ENCODE measurements at regions not wholly inside any gene's neighbourhood (a gene's known extent, or its start where the extent isn't known, plus 50 kb on each side); places are given as distances from the start of the nearest gene placed in this dataset.

- FAIRE-seq, result no peak
- Histone ChIP-seq H3K27ac (ENCODE audit: control insufficient read depth, insufficient read depth) (no peak overlapping the region), H3K4me3 (no peak overlapping the region)
Observed at GRCh38 chr12:127823801-127824200, 443.2 kb upstream of the TMEM132C start.

More at GRCh38 chr12:127823801-127824200, 443.2 kb upstream of the TMEM132C start:
- Histone ChIP-seq H3K27me3 (replicated peaks in 1 of 2; ENCODE audit: control insufficient read depth in 2 of 2, insufficient read depth in 2 of 2, low read length in 1 of 2) (no peaks in the 10 kb centered on the region), H3K9ac (ENCODE audit: control insufficient read depth, insufficient read depth, low read length) (no peak overlapping the region), H2AFZ (ENCODE audit: control insufficient read depth, low read depth, low read length) (no peak overlapping the region), H4K20me1 (ENCODE audit: control insufficient read depth, insufficient read depth) (no peaks in the 10 kb centered on the region), H3K79me2 (ENCODE audit: control insufficient read depth, insufficient read depth, low read length) (no peaks in the 10 kb centered on the region), H3K4me2 (ENCODE audit: control insufficient read depth, insufficient read depth) (no peak overlapping the region), H3K9me3 (replicated peaks; ENCODE audit: control insufficient read depth, insufficient read depth, low read length) (no peaks in the 10 kb centered on the region; the same call in 2 of the 3 replicates), H3K36me3 (ENCODE audit: control insufficient read depth in 2 of 2, insufficient read depth in 2 of 2, low read length in 1 of 2) (no peaks in the 10 kb centered on the region), H3K4me1 (ENCODE audit: control insufficient read depth, insufficient read depth, low read length) (no peaks in the 10 kb centered on the region)
- POLR2A ChIA-PET, result no interaction called here
- ATAC-seq, result no peak
- intact Hi-C loops (cut with micrococcal nuclease; ENCODE audit: unreplicated experiment) (no loop called here), in situ Hi-C loops (cut with MboI) (no loop called here)
- BruUV-seq (replicated peaks), result no TSS peak
- RAD21 ChIA-PET (ENCODE audit: unreplicated experiment), result no interaction called here
- TF ChIP-seq RB1 (IDR thresholded peaks at IDR 0.05; ENCODE audit: borderline replicate concordance), result no peak
- TF ChIP-seq SUPT20H (IDR thresholded peaks at IDR 0.05; ENCODE audit: borderline replicate concordance, control insufficient read depth, low read depth, low read length), result no peak
- TF ChIP-seq CHD4 (IDR thresholded peaks at IDR 0.05), result no peak
- no peak for TF ChIP-seq BHLHE40 (IDR thresholded peaks at IDR 0.05; ENCODE audit: borderline replicate concordance in 1 of 2, low read depth in 2 of 2, low read length in 1 of 2)
- TF ChIP-seq TCF12 (IDR thresholded peaks at IDR 0.05; ENCODE audit: low read depth, low read length), result no peak
- TF ChIP-seq FOS (IDR thresholded peaks at IDR 0.05; ENCODE audit: borderline replicate concordance, extremely low read depth, insufficient read length), result no peak
- TF ChIP-seq, protein P1, sequence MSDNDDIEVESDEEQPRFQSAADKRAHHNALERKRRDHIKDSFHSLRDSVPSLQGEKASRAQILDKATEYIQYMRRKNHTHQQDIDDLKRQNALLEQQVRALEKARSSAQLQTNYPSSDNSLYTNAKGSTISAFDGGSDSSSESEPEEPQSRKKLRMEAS (IDR thresholded peaks at IDR 0.05; ENCODE audit: low read depth, low read length), result no peak
- TF ChIP-seq RBBP5 (conservative IDR thresholded peaks at IDR 0.05), result no peak
- TF ChIP-seq, protein P2, sequence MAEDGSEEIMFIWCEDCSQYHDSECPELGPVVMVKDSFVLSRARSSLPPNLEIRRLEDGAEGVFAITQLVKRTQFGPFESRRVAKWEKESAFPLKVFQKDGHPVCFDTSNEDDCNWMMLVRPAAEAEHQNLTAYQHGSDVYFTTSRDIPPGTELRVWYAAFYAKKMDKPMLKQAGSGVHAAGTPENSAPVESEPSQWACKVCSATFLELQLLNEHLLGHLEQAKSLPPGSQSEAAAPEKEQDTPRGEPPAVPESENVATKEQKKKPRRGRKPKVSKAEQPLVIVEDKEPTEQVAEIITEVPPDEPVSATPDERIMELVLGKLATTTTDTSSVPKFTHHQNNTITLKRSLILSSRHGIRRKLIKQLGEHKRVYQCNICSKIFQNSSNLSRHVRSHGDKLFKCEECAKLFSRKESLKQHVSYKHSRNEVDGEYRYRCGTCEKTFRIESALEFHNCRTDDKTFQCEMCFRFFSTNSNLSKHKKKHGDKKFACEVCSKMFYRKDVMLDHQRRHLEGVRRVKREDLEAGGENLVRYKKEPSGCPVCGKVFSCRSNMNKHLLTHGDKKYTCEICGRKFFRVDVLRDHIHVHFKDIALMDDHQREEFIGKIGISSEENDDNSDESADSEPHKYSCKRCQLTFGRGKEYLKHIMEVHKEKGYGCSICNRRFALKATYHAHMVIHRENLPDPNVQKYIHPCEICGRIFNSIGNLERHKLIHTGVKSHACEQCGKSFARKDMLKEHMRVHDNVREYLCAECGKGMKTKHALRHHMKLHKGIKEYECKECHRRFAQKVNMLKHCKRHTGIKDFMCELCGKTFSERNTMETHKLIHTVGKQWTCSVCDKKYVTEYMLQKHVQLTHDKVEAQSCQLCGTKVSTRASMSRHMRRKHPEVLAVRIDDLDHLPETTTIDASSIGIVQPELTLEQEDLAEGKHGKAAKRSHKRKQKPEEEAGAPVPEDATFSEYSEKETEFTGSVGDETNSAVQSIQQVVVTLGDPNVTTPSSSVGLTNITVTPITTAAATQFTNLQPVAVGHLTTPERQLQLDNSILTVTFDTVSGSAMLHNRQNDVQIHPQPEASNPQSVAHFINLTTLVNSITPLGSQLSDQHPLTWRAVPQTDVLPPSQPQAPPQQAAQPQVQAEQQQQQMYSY (CRISPR knock-in tag; IDR thresholded peaks at IDR 0.05), result no peak
- TF ChIP-seq SRF (IDR thresholded peaks at IDR 0.05; ENCODE audit: low read depth in 2 of 2, low read length in 2 of 2), result no peak
- no peak for TF ChIP-seq BCL11A (IDR thresholded peaks at IDR 0.05; ENCODE audit: low read depth, low read length)
- no peak for TF ChIP-seq MTA3 (IDR thresholded peaks at IDR 0.05; ENCODE audit: borderline replicate concordance, low read length)
- no peak for TF ChIP-seq JUNB (IDR thresholded peaks at IDR 0.05)
- no peak for TF ChIP-seq TBL1XR1 (IDR thresholded peaks at IDR 0.05; ENCODE audit: low read depth, low read length)
- no peak for TF ChIP-seq ZNF687 (IDR thresholded peaks at IDR 0.05)
- SMC1A ChIA-PET (ENCODE audit: uncharacterized antibody, unreplicated experiment), result no interaction called here
- no peak for DNase-seq (ENCODE audit: low read depth, low spot score)
- CTCF ChIA-PET, result no interaction called here
- 4% methylated on average over 4 of the region's 4 CpGs for WGBS (ENCODE audit: insufficient coverage, insufficient replicate concordance, low lambda C conversion rate, missing lambda C conversion rate)
